ENCODE measurements at regions not wholly inside any gene's neighbourhood (a gene's known extent, or its start where the extent isn't known, plus 50 kb on each side); places are given as distances from the start of the nearest gene placed in this dataset.

- peaks cover 5% of the 10 kb centered on the region for H3K36me3 Mint-ChIP-seq (ENCODE audit: low read depth)
- TF ChIP-seq, protein P1, sequence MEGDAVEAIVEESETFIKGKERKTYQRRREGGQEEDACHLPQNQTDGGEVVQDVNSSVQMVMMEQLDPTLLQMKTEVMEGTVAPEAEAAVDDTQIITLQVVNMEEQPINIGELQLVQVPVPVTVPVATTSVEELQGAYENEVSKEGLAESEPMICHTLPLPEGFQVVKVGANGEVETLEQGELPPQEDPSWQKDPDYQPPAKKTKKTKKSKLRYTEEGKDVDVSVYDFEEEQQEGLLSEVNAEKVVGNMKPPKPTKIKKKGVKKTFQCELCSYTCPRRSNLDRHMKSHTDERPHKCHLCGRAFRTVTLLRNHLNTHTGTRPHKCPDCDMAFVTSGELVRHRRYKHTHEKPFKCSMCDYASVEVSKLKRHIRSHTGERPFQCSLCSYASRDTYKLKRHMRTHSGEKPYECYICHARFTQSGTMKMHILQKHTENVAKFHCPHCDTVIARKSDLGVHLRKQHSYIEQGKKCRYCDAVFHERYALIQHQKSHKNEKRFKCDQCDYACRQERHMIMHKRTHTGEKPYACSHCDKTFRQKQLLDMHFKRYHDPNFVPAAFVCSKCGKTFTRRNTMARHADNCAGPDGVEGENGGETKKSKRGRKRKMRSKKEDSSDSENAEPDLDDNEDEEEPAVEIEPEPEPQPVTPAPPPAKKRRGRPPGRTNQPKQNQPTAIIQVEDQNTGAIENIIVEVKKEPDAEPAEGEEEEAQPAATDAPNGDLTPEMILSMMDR (IDR thresholded peaks at IDR 0.05; ENCODE audit: unreplicated experiment in 3 of 3), result no peak
- H3K9me3 Mint-ChIP-seq, result no peaks in the 10 kb centered on the region
- H3K27ac Mint-ChIP-seq, result peak overlapping the region; percentile 54 to 70 (median 65)
- no peak overlapping the region for H3K4me3 Mint-ChIP-seq
- peaks cover 22% of the 10 kb centered on the region for H3K4me1 Mint-ChIP-seq
- H3K27me3 Mint-ChIP-seq (ENCODE audit: low read depth), result no peaks in the 10 kb centered on the region
Measured at GRCh38 chr1:219269171-219269570, 95.5 kb downstream of the LYPLAL1 start.

DNA sequence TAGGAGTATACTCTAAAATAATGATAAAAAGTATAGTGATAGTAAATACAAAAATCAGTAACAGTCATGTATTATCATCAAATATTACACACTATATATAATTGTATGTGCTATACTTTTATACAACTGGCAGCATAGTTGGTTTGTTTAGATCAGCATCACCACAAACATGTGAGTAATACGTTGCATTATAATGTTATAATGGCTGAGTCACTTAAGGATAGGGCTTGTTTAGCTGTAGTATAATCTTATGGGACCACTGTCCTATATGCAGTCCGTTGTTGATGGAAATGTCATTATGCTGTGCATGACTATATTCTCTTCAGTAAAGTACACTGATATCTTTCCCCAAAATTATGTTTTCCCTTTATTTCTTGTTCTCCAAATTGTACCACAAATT, 92.8 kb downstream of the LYPLAL1 start:
- H3K27me3 Mint-ChIP-seq (ENCODE audit: low read depth), result peaks cover 3% of the 10 kb centered on the region
- peaks cover 15% of the 10 kb centered on the region for H3K36me3 Mint-ChIP-seq (ENCODE audit: low read depth)
- no peak overlapping the region for H3K27ac Mint-ChIP-seq
- peaks cover 18% of the 10 kb centered on the region for H3K9me3 Mint-ChIP-seq
- H3K4me1 Mint-ChIP-seq, result peaks cover 14% of the 10 kb centered on the region
- TF ChIP-seq, protein P1 (IDR thresholded peaks at IDR 0.05; ENCODE audit: unreplicated experiment in 3 of 3), result no peak
- no peak overlapping the region for H3K4me3 Mint-ChIP-seq

GRCh38 chr1:219265026-219265515, 91.4 kb downstream of the LYPLAL1 start:
- peaks cover 25% of the 10 kb centered on the region for H3K9me3 Mint-ChIP-seq
- H3K4me1 Mint-ChIP-seq, result peaks cover 10% of the 10 kb centered on the region
- H3K36me3 Mint-ChIP-seq (ENCODE audit: low read depth), result peaks cover 22% of the 10 kb centered on the region
- H3K27ac Mint-ChIP-seq, result peak overlapping the region in 2 of 3 experiments; percentile 79 to 81
- no peak overlapping the region for H3K4me3 Mint-ChIP-seq
- TF ChIP-seq, protein P1 (IDR thresholded peaks at IDR 0.05; ENCODE audit: unreplicated experiment in 3 of 3), result no peak
- H3K27me3 Mint-ChIP-seq (ENCODE audit: low read depth), result peaks cover 3% of the 10 kb centered on the region

DNA sequence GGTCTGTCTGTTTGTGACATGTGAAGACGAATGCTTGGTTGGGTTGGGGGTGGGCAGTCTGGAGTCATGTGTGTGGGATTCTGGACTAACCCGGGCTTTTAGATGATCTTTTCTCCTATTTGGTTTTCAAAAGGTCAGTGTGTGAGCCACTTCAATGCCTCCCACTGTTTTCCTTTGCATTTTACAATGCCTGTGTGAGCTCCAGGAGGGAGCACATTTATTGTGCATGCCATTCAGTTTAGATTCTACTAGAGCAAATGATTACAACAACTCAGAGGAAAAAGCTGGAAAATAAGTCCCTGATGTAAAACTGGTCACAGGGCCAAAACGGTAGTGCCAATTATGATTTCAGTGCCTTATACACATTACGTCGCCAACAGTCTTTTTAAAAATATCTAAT, 90.9 kb downstream of the LYPLAL1 start:
- peaks cover 28% of the 10 kb centered on the region for H3K9me3 Mint-ChIP-seq
- no peak overlapping the region for H3K4me3 Mint-ChIP-seq
- TF ChIP-seq, protein P1 (IDR thresholded peaks at IDR 0.05; ENCODE audit: unreplicated experiment in 3 of 3), result no peak
- H3K36me3 Mint-ChIP-seq (ENCODE audit: low read depth), result peaks cover 24% of the 10 kb centered on the region
- H3K27ac Mint-ChIP-seq, result peak overlapping the region; percentile 79 to 87 (median 81)
- H3K4me1 Mint-ChIP-seq, result peaks cover 10% of the 10 kb centered on the region
- peaks cover 3% of the 10 kb centered on the region for H3K27me3 Mint-ChIP-seq (ENCODE audit: low read depth)

All from nephron (organoid).